Muscle layer of duodenum (tissue), 2 donors: ENCODE measurements at regions not wholly inside any gene's neighbourhood (a gene's known extent, or its start where the extent isn't known, plus 50 kb on each side); places are given as distances from the start of the nearest gene placed in this dataset.

Experiments used
- H3K27ac ChIP-seq: one replicate; pipeline ENCODE4 v1.7.0; 2013; ENCODE audit warnings: mild to moderate bottlenecking, low read length
- H3K27me3 ChIP-seq: one replicate; pipeline ENCODE4 v1.7.0; 2013; ENCODE audit warnings: low read depth, mild to moderate bottlenecking, control low read depth, low read length
- H3K36me3 ChIP-seq, 2 donors: one replicate each; pipeline ENCODE4 v1.7.0; 2013; ENCODE audit warnings: low read length in 2 of 2, control low read depth in 1 of 2, mild to moderate bottlenecking in 1 of 2; ENCODE audit not compliant: insufficient read depth in 2 of 2, control insufficient read depth in 1 of 2
- H3K4me1 ChIP-seq, 2 donors: one replicate each; pipeline ENCODE4 v1.7.0; 2013; ENCODE audit warnings: low read length in 2 of 2, mild to moderate bottlenecking in 2 of 2, control low read depth in 1 of 2, moderate library complexity in 1 of 2; ENCODE audit not compliant: insufficient read depth in 2 of 2, control insufficient read depth in 1 of 2
- H3K4me3 ChIP-seq, 2 donors: one replicate each; pipeline ENCODE4 v1.7.0; 2013; ENCODE audit warnings: low read length in 2 of 2, low read depth in 1 of 2, mild to moderate bottlenecking in 1 of 2
- H3K9me3 ChIP-seq, 2 donors: one replicate each; pipeline ENCODE4 v1.7.0; 2013; ENCODE audit warnings: low read length in 2 of 2, control low read depth in 1 of 2, mild to moderate bottlenecking in 1 of 2; ENCODE audit not compliant: control insufficient read depth in 1 of 2
- donor health status: healthy.

- Histone ChIP-seq H3K36me3 (no peaks in the 10 kb centered on the region), H3K27ac (no peak overlapping the region), H3K9me3 (no peaks in the 10 kb centered on the region), H3K4me1 (no peaks in the 10 kb centered on the region), H3K27me3 (no peaks in the 10 kb centered on the region), H3K4me3 (no peak overlapping the region)
Observed at GRCh38 chr20:40754339-40754943, 65.4 kb upstream of the MAFB start.

GRCh38 chr20:40757087-40757486 lies 68.1 kb upstream of the MAFB start:
- H3K4me3 ChIP-seq = no peak overlapping the region
- H3K36me3 ChIP-seq = no peaks in the 10 kb centered on the region
- no peak overlapping the region for H3K27ac ChIP-seq
- no peaks in the 10 kb centered on the region for H3K9me3 ChIP-seq
- no peaks in the 10 kb centered on the region for H3K27me3 ChIP-seq
- no peaks in the 10 kb centered on the region for H3K4me1 ChIP-seq

- Histone ChIP-seq H3K36me3 (no peaks in the 10 kb centered on the region), H3K4me3 (no peak overlapping the region), H3K27me3 (no peaks in the 10 kb centered on the region), H3K9me3 (no peaks in the 10 kb centered on the region), H3K27ac (no peak overlapping the region), H3K4me1 (no peaks in the 10 kb centered on the region)
Observed at GRCh38 chr20:40758790-40759189, 69.8 kb upstream of the MAFB start.

- H3K9me3 ChIP-seq = no peaks in the 10 kb centered on the region
- H3K36me3 ChIP-seq = no peaks in the 10 kb centered on the region
- H3K27ac ChIP-seq = no peak overlapping the region
- H3K27me3 ChIP-seq = no peaks in the 10 kb centered on the region
- H3K4me1 ChIP-seq = no peaks in the 10 kb centered on the region
- H3K4me3 ChIP-seq = no peak overlapping the region
Observed at GRCh38 chr20:40760399-40760798, 71.4 kb upstream of the MAFB start.

GRCh38 chr20:40763646-40764295 lies 74.7 kb upstream of the MAFB start:
- Histone ChIP-seq H3K27ac (no peak overlapping the region), H3K36me3 (no peaks in the 10 kb centered on the region), H3K27me3 (no peaks in the 10 kb centered on the region), H3K4me3 (no peak overlapping the region), H3K4me1 (no peaks in the 10 kb centered on the region), H3K9me3 (no peaks in the 10 kb centered on the region)

GRCh38 chr20:40765814-40766480 lies 76.9 kb upstream of the MAFB start:
- no peaks in the 10 kb centered on the region for H3K27me3 ChIP-seq
- no peak overlapping the region for H3K4me3 ChIP-seq
- no peak overlapping the region for H3K27ac ChIP-seq
- no peaks in the 10 kb centered on the region for H3K36me3 ChIP-seq
- no peaks in the 10 kb centered on the region for H3K4me1 ChIP-seq
- H3K9me3 ChIP-seq = no peaks in the 10 kb centered on the region

- no peaks in the 10 kb centered on the region for H3K9me3 ChIP-seq
- H3K36me3 ChIP-seq = no peaks in the 10 kb centered on the region
- H3K27me3 ChIP-seq = no peaks in the 10 kb centered on the region
- no peak overlapping the region for H3K4me3 ChIP-seq
- no peaks in the 10 kb centered on the region for H3K4me1 ChIP-seq
- H3K27ac ChIP-seq = no peak overlapping the region
Observed at GRCh38 chr20:40766790-40767614, 78.0 kb upstream of the MAFB start.

- no peak overlapping the region for H3K27ac ChIP-seq
- H3K4me1 ChIP-seq = no peaks in the 10 kb centered on the region
- H3K4me3 ChIP-seq = no peak overlapping the region
- no peaks in the 10 kb centered on the region for H3K27me3 ChIP-seq
- H3K9me3 ChIP-seq = no peaks in the 10 kb centered on the region
- no peaks in the 10 kb centered on the region for H3K36me3 ChIP-seq
Observed at GRCh38 chr20:40767615-40767924, 78.5 kb upstream of the MAFB start.

GRCh38 chr20:40768105-40768504 lies 79.1 kb upstream of the MAFB start:
- Histone ChIP-seq H3K9me3 (no peaks in the 10 kb centered on the region), H3K27me3 (no peaks in the 10 kb centered on the region), H3K27ac (no peak overlapping the region), H3K36me3 (no peaks in the 10 kb centered on the region), H3K4me1 (no peaks in the 10 kb centered on the region), H3K4me3 (no peak overlapping the region)

- Histone ChIP-seq H3K9me3 (no peaks in the 10 kb centered on the region), H3K4me3 (no peak overlapping the region), H3K27ac (no peak overlapping the region), H3K36me3 (no peaks in the 10 kb centered on the region), H3K27me3 (no peaks in the 10 kb centered on the region), H3K4me1 (no peaks in the 10 kb centered on the region)
Observed at GRCh38 chr20:40769677-40770285, 80.7 kb upstream of the MAFB start.
